Jurkat, Clone E6-1 (cell line): ENCODE measurements at regions not wholly inside any gene's neighbourhood (a gene's known extent, or its start where the extent isn't known, plus 50 kb on each side); places are given as distances from the start of the nearest gene placed in this dataset.

ENCODE experiments used
- DNase-seq: peaks from one replicate; pipeline ENCODE4 v3.0.0-alpha.2; 2011; ENCODE audit warnings: low read depth, low spot score
- H3K4me3 ChIP-seq: 2 replicates; pipeline ENCODE4 v1.5.1; 2011; ENCODE audit warnings: mild to moderate bottlenecking, low read length, control low read depth, moderate library complexity

DNA sequence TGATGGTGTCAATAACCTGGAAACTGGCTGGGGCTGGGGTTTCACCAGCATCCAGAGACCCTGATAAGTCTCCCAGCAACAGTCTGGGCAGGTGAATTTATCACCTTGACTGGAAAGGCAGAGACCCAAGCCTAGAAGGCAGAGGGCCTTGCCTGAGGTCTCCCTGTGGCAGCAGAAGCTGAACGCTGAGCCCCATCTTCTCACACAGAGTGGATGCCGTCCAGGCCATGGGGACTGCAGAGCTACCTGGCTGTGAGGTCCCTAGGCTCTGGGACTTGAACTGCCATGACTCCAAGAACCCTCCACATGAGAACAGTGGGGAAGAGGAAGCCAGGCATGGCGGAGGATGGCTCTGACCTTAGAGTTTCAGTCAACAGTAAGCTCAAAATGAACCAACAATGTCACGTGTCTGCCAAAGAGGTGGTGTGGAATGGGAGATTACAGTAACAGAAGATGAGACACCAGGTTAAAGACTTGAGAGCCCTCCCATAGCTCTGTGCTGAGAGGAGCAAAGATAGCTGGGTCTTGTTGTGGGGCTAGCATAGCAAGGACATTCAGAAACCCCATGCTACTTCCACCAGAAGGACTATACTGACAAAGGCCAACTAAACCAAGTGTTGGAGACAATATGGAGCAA, 79.1 kb upstream of the LINC01488 start:
- DNase-seq = no peak
- no peak overlapping the region for H3K4me3 ChIP-seq

- no peak for DNase-seq
- H3K4me3 ChIP-seq = no peak overlapping the region
Measured at GRCh38 chr11:69403556-69404215, 77.8 kb upstream of the LINC01488 start.

- DNase-seq = no peak
- no peak overlapping the region for H3K4me3 ChIP-seq
Measured at GRCh38 chr11:69406060-69406459, 75.4 kb upstream of the LINC01488 start.

- peak; percentile 54 for DNase-seq
- no peak overlapping the region for H3K4me3 ChIP-seq
Measured at GRCh38 chr11:69409812-69410645, 71.4 kb upstream of the LINC01488 start.

DNA sequence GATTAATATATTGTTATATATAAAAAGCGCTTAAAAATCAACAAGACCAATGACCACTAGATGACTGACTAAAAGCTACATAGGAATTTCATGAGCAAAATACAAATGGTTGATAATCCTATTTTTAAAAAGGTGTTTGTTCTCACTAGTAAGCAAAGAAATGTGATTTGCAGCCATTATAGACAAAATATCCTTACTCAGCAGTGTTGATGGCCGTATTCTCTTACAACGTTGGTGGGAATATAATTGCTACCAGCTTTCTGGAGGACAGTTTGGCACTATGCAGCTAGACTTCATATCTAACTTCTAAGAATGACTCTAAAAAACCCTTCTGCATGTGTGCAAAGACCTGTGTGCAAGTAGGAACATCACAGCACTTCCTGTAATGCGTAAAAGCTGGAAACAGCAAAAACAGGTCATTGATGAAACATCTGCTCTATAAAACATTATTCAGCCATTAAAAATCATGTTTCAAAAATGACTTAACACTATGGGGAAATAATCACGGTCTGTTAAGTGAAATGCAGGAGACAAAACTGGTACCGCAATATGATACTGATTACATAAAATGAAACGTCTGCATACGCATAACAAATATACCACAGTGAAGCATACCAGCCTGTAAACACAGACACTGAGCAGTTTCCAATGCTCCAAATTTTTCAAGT, 70.1 kb upstream of the LINC01488 start:
- no peak for DNase-seq
- no peak overlapping the region for H3K4me3 ChIP-seq

DNA sequence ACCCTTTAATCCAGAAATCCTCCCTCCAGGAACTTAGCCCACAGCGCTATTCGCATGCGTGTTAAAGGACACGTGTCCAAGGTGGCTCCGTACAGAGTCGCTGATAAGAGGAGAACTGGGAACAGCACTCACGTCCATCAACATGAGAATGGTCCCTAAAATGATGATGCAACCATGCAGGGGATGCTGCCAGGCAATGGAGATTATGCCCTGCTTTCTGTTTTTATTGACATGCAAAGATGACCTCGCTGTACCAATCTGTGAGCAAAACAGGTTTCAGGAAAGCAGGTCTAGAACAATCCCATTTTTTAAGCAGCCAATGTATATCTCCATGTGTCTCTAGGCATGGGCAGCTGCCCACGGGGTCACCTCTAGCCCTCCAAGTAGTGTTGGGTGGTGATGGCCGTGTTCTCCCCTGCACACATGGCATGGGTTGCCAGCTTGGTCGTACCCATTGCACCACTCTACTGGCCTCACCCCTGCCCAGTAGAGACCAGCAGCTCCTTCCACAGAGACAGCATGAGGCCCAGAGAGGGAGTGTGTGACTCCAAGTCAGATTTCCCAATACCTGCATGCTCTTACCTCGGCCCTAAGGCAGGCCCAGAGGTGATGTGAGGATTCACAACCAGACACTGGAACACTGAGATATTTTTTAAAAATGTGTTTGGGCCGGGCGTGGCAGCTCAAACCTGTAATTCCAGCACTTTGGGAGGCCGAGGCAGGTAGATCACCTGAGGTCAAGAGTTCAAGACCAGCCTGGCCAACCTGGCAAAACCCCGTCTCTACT, 68.3 kb upstream of the LINC01488 start:
- H3K4me3 ChIP-seq = no peak overlapping the region
- DNase-seq = no peak

GRCh38 chr11:69413993-69414392, 67.5 kb upstream of the LINC01488 start:
- no peak for DNase-seq

GRCh38 chr11:69414773-69415187, 66.7 kb upstream of the LINC01488 start:
- H3K4me3 ChIP-seq = no peak overlapping the region
- DNase-seq = no peak

More at GRCh38 chr11:69413993-69414392, 67.5 kb upstream of the LINC01488 start:
- no peak overlapping the region for H3K4me3 ChIP-seq

- no peak overlapping the region for H3K4me3 ChIP-seq
Measured at GRCh38 chr11:69415411-69416142, 65.9 kb upstream of the LINC01488 start.

GRCh38 chr11:69416143-69416515, 65.3 kb upstream of the LINC01488 start:
- H3K4me3 ChIP-seq = no peak overlapping the region
- DNase-seq = no peak

More at GRCh38 chr11:69415411-69416142, 65.9 kb upstream of the LINC01488 start:
- DNase-seq = no peak

GRCh38 chr11:69416762-69417698, 64.4 kb upstream of the LINC01488 start:
- no peak overlapping the region for H3K4me3 ChIP-seq
- DNase-seq = no peak

GRCh38 chr11:69417699-69418085, 63.8 kb upstream of the LINC01488 start:
- no peak for DNase-seq

GRCh38 chr11:69418576-69419296, 62.7 kb upstream of the LINC01488 start:
- DNase-seq = no peak

More at GRCh38 chr11:69417699-69418085, 63.8 kb upstream of the LINC01488 start:
- H3K4me3 ChIP-seq = no peak overlapping the region

DNA sequence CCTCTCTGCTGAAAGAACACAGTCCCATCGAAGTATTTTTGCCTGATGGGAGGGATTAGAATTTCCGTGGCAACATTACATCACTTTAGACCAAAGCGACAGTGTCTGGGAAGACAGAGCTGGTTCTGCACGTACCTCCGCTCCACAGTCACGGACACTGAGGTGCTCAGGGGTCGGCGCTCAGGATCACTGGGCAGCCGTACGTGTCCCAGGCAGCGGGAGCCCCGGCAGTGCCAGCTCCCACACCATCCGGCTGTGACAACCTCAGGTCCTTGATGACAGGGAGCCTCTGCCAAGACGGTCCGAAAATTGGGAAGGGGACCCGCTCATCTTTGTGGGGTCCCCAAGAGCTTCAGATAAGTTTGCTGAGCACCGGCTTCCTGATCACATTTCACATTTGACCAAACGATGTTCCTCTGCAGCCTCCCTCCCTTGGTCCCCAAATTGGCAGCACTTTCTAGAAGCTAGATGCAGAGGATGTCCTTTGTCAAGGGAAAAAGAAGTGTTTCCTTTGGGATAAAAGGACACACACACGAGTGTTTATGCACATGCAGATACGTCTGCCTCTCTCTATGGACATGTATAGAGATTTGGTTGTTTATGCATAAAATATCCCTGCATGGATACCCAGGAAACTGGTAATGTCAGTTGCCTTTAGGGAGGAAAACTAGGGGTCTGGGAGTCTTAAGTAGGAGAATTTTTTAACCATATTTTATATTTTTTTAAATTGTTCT, 61.6 kb upstream of the LINC01488 start:
- no peak overlapping the region for H3K4me3 ChIP-seq
- no peak for DNase-seq

More at GRCh38 chr11:69418576-69419296, 62.7 kb upstream of the LINC01488 start:
- H3K4me3 ChIP-seq = no peak overlapping the region

GRCh38 chr11:69422645-69423044, 58.8 kb upstream of the LINC01488 start:
- no peak for DNase-seq
- no peak overlapping the region for H3K4me3 ChIP-seq

- no peak for DNase-seq
- no peak overlapping the region for H3K4me3 ChIP-seq
Measured at GRCh38 chr11:69423181-69423580, 58.3 kb upstream of the LINC01488 start.
